Keratinocyte (primary cell): ENCODE measurements at regions not wholly inside any gene's neighbourhood (a gene's known extent, or its start where the extent isn't known, plus 50 kb on each side); places are given as distances from the start of the nearest gene placed in this dataset.

ENCODE experiments used
- DNase-seq: peaks from one replicate; pipeline ENCODE4 v3.0.0-alpha.2; 2011; ENCODE audit warnings: low read depth, missing footprints, low spot score
- FAIRE-seq: peaks from 2 replicates; lab custom pipeline; 2011; peaks lifted over from hg19 to GRCh38; lab: Jason Lieb, UNC
- H2AFZ ChIP-seq: 2 replicates; pipeline ENCODE4 v1.6.0; 2012; ENCODE audit warnings: low read length, control low read depth, inconsistent platforms; ENCODE audit not compliant: control insufficient read depth
- H3K27ac ChIP-seq: 2 replicates; pipeline ENCODE4 v1.5.1; 2011; ENCODE audit warnings: low read length; ENCODE audit not compliant: control insufficient read depth, insufficient read depth
- H3K27me3 ChIP-seq: 3 replicates; pipeline ENCODE4 v1.6.0; 2011; ENCODE audit warnings: low read length; ENCODE audit not compliant: control insufficient read depth, insufficient read depth; ENCODE audit errors: extremely low read depth
- H3K36me3 ChIP-seq, 2 experiments: 2 replicates in 1 of 2; 3 replicates in 1 of 2; pipeline ENCODE4 v1.5.1; 2011; ENCODE audit warnings: low read length in 2 of 2, mild to moderate bottlenecking in 1 of 2; ENCODE audit not compliant: control insufficient read depth in 2 of 2, insufficient read depth in 2 of 2; ENCODE audit errors: extremely low read depth in 1 of 2
- H3K4me1 ChIP-seq: 3 replicates; pipeline ENCODE4 v1.5.1; 2011; ENCODE audit warnings: low read length; ENCODE audit not compliant: control insufficient read depth, insufficient read depth; ENCODE audit errors: extremely low read depth
- H3K4me2 ChIP-seq: 3 replicates; pipeline ENCODE4 v1.6.0; 2011; ENCODE audit warnings: low read depth, low read length; ENCODE audit not compliant: control insufficient read depth, insufficient read depth; ENCODE audit errors: extremely low read depth
- H3K4me3 ChIP-seq, 3 experiments: fragments of 200-600 bp in 1 of 3; sonication (generic) in 1 of 3; 2 replicates in 2 of 3; 3 replicates in 1 of 3; pipeline ENCODE4 v1.5.1; 2011 to 2016; ENCODE audit warnings: low read length in 3 of 3, mild to moderate bottlenecking in 3 of 3, control low read depth in 2 of 3, inconsistent platforms in 1 of 3, low read depth in 1 of 3, mixed read lengths in 1 of 3, mixed run types in 1 of 3, moderate library complexity in 1 of 3; ENCODE audit not compliant: control insufficient read depth in 2 of 3, insufficient read depth in 2 of 3; ENCODE audit errors: extremely low read depth in 1 of 3
- H3K79me2 ChIP-seq: 2 replicates; pipeline ENCODE4 v1.6.0; 2012; ENCODE audit warnings: low read length; ENCODE audit not compliant: control insufficient read depth, insufficient read depth
- H3K9ac ChIP-seq: 3 replicates; pipeline ENCODE4 v1.6.0; 2011; ENCODE audit warnings: low read length; ENCODE audit not compliant: control insufficient read depth, insufficient read depth; ENCODE audit errors: extremely low read depth
- H3K9me1 ChIP-seq: 3 replicates; pipeline ENCODE4 v1.6.0; 2011; ENCODE audit warnings: low read length; ENCODE audit not compliant: control insufficient read depth, insufficient read depth; ENCODE audit errors: extremely low read depth
- H3K9me3 ChIP-seq: 2 replicates; pipeline ENCODE4 v1.5.1; 2012; ENCODE audit warnings: low read depth, low read length; ENCODE audit not compliant: control insufficient read depth
- H4K20me1 ChIP-seq: 3 replicates; pipeline ENCODE4 v1.6.0; 2011; ENCODE audit warnings: low read length; ENCODE audit not compliant: control insufficient read depth, insufficient read depth; ENCODE audit errors: extremely low read depth
- EZH2 ChIP-seq: IDR thresholded peaks from one replicate; pipeline ENCODE4 v1.6.1; 2012; ENCODE audit warnings: inconsistent platforms, mild to moderate bottlenecking, low read length, moderate library complexity
- dilution Hi-C: fragments of 300-500 bp; cut with MboI; formaldehyde crosslinking; loops from one replicate; pipeline ENCODE4 v1.7.0; 2020; ENCODE audit warnings: low sequenced_read_pairs; ENCODE audit not compliant: extremely low pct_ligation_motif_present
- TF ChIP-seq, protein P1 (sequence below), 3 experiments: IDR thresholded peaks in 1 of 3; conservative IDR thresholded peaks in 1 of 3; optimal IDR thresholded peaks in 1 of 3; 2 replicates in 2 of 3; 3 replicates in 1 of 3; pipeline versions ENCODE3 to v1.5.1; 2011; ENCODE audit warnings: low read length in 3 of 3, mild to moderate bottlenecking in 3 of 3, moderate library complexity in 2 of 3, control low read depth in 1 of 3, inconsistent platforms in 1 of 3; ENCODE audit not compliant: insufficient read depth in 2 of 3; ENCODE audit errors: extremely low read depth in 1 of 3

DNA sequence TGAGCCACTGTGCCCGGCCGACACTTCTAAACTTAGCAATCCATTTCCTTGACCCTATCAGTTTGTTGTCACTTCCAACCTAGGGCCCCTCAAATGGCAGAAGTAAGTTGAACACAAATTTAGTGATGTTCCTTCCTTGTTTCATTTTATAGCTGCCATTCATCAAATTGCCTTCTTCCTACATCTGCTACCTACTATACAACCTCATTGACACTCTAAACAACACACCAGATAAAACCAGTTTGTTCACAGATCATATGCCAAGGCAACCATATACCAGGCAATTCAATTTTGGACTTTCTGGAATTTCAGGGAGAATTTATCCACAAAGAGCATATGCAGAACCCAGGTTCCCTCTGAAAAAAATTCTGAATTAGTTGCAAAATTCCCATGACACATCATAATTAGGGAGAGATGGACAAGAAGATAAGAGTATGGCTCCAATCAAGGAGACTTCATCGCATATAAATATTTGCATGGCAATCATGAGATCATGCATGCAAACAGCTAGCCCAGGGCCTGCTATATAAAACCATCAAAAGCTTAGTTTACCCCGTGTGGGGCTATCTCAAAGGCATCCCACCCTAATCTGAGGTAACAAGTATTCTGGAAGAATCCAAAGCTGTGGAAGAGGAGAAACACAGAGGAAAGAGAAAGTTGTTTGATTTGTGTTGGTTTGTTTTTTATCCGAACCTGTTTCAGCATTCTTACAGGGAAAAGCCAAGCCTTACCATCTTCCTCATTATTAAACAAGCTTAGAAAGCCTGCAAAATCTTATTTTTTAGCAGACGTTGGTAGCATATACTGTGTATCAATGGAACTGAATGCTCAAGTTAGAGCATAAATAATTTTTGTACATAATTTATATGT is 132.8 kb upstream of the TNFAIP3 start:
- TF ChIP-seq EZH2: no peak
- TF ChIP-seq, protein P1, sequence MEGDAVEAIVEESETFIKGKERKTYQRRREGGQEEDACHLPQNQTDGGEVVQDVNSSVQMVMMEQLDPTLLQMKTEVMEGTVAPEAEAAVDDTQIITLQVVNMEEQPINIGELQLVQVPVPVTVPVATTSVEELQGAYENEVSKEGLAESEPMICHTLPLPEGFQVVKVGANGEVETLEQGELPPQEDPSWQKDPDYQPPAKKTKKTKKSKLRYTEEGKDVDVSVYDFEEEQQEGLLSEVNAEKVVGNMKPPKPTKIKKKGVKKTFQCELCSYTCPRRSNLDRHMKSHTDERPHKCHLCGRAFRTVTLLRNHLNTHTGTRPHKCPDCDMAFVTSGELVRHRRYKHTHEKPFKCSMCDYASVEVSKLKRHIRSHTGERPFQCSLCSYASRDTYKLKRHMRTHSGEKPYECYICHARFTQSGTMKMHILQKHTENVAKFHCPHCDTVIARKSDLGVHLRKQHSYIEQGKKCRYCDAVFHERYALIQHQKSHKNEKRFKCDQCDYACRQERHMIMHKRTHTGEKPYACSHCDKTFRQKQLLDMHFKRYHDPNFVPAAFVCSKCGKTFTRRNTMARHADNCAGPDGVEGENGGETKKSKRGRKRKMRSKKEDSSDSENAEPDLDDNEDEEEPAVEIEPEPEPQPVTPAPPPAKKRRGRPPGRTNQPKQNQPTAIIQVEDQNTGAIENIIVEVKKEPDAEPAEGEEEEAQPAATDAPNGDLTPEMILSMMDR (optimal IDR thresholded peaks at IDR 0.05 in 1 of 3, IDR thresholded peaks at IDR 0.05 in 1 of 3, conservative IDR thresholded peaks at IDR 0.05 in 1 of 3; ENCODE audit: extremely low read depth in 1 of 3, insufficient read depth in 2 of 3, low read length in 3 of 3): no peak
- Histone ChIP-seq H3K4me2 (no peak overlapping the region), H3K36me3 (no peaks in the 10 kb centered on the region), H3K27me3 (no peaks in the 10 kb centered on the region), H3K4me1 (peaks cover 29% of the 10 kb centered on the region), H3K4me3 (no peak overlapping the region), H3K27ac (no peak overlapping the region), H3K79me2 (no peaks in the 10 kb centered on the region), H2AFZ (no peak overlapping the region), H3K9me3 (no peaks in the 10 kb centered on the region), H4K20me1 (no peaks in the 10 kb centered on the region), H3K9me1 (no peaks in the 10 kb centered on the region), H3K9ac (no peak overlapping the region)
- FAIRE-seq (no peak), DNase-seq (no peak)
- dilution Hi-C loops: no loop called here

GRCh38 chr6:137734875-137735182 is 132.2 kb upstream of the TNFAIP3 start:
- Histone ChIP-seq H3K9me1 (no peaks in the 10 kb centered on the region), H3K27me3 (no peaks in the 10 kb centered on the region), H4K20me1 (no peaks in the 10 kb centered on the region), H3K9ac (no peak overlapping the region), H3K9me3 (no peaks in the 10 kb centered on the region), H2AFZ (no peak overlapping the region), H3K79me2 (no peaks in the 10 kb centered on the region), H3K27ac (no peak overlapping the region), H3K4me1 (peaks cover 23% of the 10 kb centered on the region), H3K4me2 (no peak overlapping the region), H3K4me3 (no peak overlapping the region), H3K36me3 (no peaks in the 10 kb centered on the region)
- dilution Hi-C loops: no loop called here
- FAIRE-seq: no peak
- DNase-seq: no peak
- TF ChIP-seq, protein P1 (optimal IDR thresholded peaks at IDR 0.05 in 1 of 3, IDR thresholded peaks at IDR 0.05 in 1 of 3, conservative IDR thresholded peaks at IDR 0.05 in 1 of 3; ENCODE audit: extremely low read depth in 1 of 3, insufficient read depth in 2 of 3, low read length in 3 of 3): no peak
- no peak for TF ChIP-seq EZH2
